ENCODE measurements at regions not wholly inside any gene's neighbourhood (a gene's known extent, or its start where the extent isn't known, plus 50 kb on each side); places are given as distances from the start of the nearest gene placed in this dataset.

DNA sequence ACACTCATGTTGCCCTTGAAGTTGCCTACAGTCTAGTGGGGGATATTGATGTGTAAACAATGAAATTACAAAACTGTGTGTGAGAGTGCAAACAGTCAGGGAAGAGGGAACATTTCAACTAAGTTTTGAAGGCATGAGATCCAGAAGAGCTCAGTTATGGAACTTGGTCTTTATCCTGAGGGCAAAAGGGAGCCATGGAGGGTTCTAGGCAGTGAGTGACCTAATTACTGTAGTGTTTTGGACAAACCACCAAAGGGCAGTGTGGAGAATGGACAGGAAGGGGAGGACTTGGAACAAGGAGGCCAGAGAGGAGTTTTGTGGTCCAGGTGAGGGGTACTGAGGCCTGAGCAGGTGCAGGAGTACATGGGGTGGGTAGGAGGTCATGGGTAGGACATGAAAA is 143.7 kb upstream of the SMIM23 start (continued):
- TF ChIP-seq, protein P1, sequence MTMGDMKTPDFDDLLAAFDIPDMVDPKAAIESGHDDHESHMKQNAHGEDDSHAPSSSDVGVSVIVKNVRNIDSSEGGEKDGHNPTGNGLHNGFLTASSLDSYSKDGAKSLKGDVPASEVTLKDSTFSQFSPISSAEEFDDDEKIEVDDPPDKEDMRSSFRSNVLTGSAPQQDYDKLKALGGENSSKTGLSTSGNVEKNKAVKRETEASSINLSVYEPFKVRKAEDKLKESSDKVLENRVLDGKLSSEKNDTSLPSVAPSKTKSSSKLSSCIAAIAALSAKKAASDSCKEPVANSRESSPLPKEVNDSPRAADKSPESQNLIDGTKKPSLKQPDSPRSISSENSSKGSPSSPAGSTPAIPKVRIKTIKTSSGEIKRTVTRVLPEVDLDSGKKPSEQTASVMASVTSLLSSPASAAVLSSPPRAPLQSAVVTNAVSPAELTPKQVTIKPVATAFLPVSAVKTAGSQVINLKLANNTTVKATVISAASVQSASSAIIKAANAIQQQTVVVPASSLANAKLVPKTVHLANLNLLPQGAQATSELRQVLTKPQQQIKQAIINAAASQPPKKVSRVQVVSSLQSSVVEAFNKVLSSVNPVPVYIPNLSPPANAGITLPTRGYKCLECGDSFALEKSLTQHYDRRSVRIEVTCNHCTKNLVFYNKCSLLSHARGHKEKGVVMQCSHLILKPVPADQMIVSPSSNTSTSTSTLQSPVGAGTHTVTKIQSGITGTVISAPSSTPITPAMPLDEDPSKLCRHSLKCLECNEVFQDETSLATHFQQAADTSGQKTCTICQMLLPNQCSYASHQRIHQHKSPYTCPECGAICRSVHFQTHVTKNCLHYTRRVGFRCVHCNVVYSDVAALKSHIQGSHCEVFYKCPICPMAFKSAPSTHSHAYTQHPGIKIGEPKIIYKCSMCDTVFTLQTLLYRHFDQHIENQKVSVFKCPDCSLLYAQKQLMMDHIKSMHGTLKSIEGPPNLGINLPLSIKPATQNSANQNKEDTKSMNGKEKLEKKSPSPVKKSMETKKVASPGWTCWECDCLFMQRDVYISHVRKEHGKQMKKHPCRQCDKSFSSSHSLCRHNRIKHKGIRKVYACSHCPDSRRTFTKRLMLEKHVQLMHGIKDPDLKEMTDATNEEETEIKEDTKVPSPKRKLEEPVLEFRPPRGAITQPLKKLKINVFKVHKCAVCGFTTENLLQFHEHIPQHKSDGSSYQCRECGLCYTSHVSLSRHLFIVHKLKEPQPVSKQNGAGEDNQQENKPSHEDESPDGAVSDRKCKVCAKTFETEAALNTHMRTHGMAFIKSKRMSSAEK (CRISPR knock-in tag; IDR thresholded peaks at IDR 0.05; ENCODE audit: borderline replicate concordance) = no peak
- TF ChIP-seq ATF2 (CRISPR knock-in tag; IDR thresholded peaks at IDR 0.05; ENCODE audit: borderline replicate concordance, low read depth) (no peak), FOXK1 (CRISPR knock-in tag; IDR thresholded peaks at IDR 0.05) (no peak), ZNF232 (CRISPR knock-in tag; IDR thresholded peaks at IDR 0.05) (no peak), PRDM15 (CRISPR knock-in tag; IDR thresholded peaks at IDR 0.05) (no peak), USF2 (CRISPR knock-in tag; IDR thresholded peaks at IDR 0.05) (no peak), IRF2 (CRISPR knock-in tag; IDR thresholded peaks at IDR 0.05; ENCODE audit: borderline replicate concordance, low read depth) (no peak), PRRX2 (CRISPR knock-in tag; IDR thresholded peaks at IDR 0.05) (no peak), ZNF281 (CRISPR knock-in tag; IDR thresholded peaks at IDR 0.05) (no peak), ATF6 (CRISPR knock-in tag; IDR thresholded peaks at IDR 0.05) (no peak), FOXP1 (CRISPR knock-in tag; IDR thresholded peaks at IDR 0.05; ENCODE audit: borderline replicate concordance) (no peak), NFATC4 (CRISPR knock-in tag; IDR thresholded peaks at IDR 0.05) (no peak), ZBTB43 (CRISPR knock-in tag; IDR thresholded peaks at IDR 0.05) (no peak), ZNF263 (CRISPR knock-in tag; IDR thresholded peaks at IDR 0.05; ENCODE audit: low read depth) (no peak)

Data from WTC11 (cell line).